ENCODE measurements at regions not wholly inside any gene's neighbourhood (a gene's known extent, or its start where the extent isn't known, plus 50 kb on each side); places are given as distances from the start of the nearest gene placed in this dataset.

DNA sequence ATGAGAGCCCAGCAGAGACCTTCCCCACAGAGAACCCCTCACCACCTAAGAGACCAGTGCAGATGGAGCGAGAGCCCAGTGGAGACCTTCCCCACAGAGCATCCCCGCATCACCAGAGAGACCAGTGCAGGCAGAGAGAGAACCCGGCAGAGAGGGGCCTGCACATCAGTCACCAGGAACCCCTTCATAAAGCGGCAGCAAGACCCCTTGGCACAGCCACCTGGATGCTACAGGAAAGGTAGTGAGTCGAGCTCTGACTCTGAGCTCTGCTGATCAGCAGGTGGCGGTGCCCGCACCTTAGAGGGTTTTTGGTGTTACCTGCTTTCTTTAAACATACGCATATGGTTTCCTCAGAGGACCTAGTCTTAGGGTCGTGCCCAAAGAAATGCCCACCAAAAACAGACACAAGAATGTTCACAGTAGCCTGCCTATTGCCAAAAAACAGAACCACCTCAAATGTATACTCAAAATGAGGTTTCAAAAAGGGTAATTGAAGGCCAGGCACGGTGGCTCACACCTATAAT, 678.7 kb downstream of the BRD1 start:
- no peak for DNase-seq (ENCODE audit: low read depth)

DNA sequence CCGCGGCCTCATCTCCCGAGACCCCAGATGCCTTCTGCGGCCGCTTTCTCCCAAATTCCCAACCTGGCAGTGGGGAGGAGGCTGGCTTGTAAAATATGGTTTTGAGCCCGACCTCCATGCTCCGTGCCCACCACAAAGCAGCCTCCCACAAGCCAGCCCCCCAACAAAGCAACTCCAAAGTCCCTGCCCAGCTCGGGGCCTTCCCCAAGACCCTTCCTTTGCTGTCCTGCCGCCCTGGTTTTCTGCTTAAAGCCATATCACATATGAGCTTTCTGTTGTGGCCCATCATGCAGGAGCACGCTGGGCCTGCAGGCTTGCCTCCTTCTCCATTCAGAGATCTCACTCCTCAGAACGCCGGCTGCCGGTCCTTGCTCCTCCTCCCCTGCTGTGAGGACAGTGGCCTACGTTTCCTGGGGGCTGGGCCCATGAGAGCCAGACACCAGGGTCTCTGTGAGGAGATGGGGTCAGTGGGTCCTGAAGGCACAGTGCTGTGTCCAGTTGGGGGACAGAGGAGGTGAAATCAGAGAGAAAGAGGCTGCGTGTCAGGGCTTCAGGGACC, 680.0 kb downstream of the BRD1 start:
- DNase-seq (ENCODE audit: low read depth): no peak

DNA sequence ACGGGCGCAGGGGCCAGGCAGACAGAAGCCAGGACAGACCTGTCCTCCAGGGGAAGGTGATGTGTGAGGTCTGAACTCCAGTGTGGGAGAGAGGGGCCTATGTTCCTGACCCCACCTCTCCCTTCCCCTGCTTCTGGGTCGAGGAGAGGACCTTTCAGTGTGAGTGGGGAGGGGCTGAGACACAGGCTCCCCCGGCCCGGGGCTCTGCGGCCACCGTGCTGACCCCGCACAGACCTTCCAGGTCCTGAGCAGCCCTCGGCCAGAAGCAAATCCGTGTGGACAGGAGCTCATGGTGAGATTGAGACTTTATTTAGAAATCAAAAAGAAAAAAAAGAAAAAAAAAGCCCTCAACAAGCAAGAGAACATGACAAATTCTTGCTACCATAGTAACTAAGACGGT, 680.5 kb downstream of the BRD1 start:
- no peak for DNase-seq (ENCODE audit: low read depth)

DNA sequence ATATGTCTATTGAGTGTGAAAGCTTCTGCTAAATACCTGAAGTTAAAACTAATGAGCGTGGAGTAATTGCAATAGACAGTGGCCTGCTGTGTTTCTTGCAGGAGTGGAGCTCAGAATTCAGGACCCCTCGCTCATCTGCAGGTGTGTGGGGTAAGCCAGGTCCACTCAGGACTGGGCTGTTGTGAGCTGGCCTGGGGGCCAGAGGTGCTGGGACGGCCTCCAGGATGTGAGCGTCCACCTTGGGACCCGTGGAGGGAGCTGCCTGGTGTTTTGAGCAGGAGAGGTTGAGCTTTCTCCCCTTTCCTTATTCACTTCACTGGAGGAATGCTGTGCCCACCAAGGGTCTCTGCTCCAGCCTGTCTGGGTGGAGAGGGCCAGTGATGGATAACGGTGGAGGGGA, 681.2 kb downstream of the BRD1 start:
- DNase-seq (ENCODE audit: low read depth): no peak

DNA sequence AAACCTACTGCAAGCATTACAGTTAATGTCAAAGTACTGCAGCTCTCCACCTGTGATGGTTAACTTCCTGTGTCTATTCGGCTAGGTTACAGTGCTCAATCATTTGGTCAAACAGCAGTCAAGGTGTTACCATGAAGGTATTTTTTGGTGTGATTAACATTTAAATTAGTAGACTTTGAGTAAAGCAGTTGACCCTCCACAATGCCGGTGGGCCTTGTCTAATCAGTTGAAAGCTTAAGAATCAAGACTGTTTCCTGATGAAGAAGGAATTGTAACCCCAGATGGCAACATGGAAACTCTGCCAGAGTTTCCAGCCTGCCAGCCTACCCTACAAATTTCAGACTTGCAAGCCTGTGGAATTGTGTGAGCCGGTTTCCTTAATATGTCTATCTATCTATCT, 683.9 kb downstream of the BRD1 start:
- DNase-seq (ENCODE audit: low read depth): no peak

DNA sequence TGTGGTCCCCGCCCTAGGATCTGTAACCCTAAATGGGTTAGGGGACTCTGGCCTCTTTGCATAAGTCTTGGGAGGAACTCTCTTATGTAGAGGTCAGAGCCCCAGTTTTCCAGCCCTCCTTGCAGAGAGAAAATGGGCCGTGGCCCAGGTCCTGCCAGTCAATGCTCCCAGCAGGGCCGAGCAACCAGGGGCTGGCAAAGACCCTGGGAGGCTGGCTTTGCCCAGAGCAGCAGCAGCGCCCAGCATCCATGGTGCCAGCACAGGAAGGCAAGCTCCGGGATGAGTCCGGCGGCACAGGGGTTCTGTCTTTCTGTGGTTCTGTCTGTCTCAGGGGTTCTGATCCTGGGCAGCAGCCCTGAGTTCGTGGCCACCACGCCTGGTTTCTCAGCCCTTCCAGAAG, 684.8 kb downstream of the BRD1 start:
- DNase-seq (ENCODE audit: low read depth): no peak

DNA sequence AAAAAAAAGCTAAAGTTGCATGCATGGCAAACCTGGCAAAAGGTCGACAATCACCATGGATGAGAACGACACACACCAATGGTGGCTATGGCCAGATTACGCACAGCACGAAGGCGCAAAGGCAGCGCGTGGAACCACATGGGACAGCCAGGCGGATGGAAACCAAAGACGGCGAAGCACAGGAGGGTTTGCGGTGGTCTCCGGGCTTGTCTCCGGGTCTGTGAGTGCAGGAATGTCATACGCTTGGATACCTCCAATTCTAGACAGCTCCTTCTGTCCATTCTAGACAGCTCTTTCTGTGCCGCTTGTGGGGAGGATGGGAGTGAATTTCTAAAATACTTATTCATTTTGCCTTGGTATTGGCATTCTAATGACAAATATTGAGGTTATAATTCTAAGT, 685.4 kb downstream of the BRD1 start:
- no peak for DNase-seq (ENCODE audit: low read depth)

DNA sequence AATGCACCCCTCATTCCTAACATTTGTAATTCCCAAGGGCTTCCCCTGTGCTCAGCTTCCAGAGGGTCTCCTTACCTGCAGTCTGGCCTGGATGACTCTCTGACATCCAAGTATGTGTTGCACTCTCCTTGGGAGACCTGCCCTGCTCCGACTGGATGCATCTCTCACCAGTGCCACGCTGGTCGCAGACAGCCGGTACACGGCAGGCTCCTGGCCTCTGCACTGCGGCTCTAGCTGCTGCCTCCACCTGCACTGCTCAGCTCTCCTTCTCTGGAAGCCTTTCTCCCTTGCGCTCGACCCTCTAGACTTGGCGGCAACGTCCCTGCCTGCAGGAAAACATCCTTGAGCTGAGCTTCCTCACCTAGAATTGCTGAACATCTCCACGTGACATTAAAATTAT, 685.9 kb downstream of the BRD1 start:
- DNase-seq (ENCODE audit: low read depth): no peak

DNA sequence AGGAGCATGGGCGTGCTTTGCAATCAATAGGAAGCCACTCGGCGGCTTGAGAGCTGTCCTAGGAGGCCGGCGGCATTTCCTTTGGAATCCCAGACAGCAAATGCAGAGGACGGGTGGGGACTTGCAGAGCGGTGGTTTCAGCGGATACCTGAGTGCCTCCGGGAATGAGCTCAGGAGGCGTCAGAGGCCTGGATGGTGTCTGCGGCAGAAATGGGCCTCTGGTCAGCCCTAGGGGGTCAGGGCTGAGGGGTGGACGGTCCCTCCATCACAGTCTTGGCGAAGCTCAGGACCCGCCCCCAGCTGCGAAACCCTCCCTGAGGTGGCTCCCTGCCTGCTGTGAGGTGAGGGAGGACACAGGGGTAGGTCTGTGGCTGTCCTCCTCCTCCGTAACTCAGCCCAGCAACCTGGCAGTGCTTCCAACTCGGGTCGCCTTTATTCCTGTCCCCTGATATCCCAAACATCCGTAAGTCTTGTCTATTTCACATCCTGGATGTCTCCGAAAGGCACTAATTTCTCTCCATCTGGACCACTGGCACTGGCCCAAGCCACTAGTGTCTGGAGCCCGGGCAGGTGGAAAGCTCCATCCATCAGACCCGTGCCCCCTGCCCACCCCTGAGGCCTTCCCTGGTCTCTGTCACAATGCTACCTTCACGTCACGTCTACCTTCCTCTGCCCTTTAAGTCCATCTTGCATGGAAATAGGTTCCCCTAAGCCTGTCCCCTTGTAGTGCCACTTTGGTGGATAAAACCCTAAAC, 686.6 kb downstream of the BRD1 start:
- DNase-seq (ENCODE audit: low read depth): no peak

DNA sequence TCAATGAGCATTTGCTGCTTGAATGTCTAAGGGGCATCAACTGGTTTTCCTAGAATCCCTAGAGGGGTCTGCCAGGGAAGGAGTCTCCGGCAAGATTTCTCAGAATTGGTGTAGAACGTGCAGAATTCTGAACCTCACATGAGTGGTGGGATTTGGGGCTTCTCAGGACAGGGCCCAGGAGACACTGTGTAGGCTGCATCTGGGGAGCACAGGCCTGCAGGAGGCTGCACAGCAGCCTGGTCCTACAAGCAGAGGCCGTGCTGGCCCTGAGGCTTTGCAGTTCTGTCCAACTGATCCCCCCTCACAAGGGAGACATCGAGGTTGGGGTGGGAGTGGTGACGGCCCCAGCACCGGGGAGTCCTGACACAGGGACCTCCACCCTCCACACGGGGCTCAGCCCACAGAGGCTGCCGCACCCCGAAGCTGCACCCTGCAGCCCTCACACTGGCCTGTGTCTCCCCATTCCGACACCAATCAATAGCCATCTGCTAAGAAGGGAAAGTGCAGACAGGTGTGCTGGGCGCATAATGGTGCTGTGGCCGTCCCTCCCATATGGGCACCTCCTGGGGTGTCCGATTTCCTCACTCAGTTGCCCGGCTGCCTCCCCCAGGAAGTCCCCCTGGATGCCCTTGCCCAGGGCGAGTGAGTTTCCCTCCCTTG, 688.1 kb downstream of the BRD1 start:
- no peak for DNase-seq (ENCODE audit: low read depth)

DNA sequence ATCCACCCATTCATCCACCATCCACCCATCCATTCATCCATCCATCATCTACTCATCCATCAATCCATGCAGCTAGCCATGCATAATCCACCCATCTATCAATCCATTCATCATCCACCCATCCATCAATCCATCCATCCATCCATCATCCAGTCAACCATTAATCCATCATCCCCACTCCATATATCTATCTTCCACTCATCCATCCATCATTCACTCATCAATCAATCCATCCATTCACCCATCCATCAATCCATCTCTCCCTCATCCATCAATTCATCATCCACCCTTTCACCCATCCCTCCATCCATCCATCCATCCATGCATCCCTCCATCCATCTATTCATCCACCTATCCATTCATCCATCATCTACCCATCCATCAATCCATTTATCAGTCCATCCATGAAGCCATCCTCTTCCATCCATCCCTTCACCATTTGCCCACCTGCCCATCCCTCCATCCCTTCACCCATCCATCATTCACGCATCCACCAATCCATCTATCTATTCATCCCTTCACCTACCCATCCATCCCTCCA, 689.4 kb downstream of the BRD1 start:
- no peak for DNase-seq (ENCODE audit: low read depth)

DNA sequence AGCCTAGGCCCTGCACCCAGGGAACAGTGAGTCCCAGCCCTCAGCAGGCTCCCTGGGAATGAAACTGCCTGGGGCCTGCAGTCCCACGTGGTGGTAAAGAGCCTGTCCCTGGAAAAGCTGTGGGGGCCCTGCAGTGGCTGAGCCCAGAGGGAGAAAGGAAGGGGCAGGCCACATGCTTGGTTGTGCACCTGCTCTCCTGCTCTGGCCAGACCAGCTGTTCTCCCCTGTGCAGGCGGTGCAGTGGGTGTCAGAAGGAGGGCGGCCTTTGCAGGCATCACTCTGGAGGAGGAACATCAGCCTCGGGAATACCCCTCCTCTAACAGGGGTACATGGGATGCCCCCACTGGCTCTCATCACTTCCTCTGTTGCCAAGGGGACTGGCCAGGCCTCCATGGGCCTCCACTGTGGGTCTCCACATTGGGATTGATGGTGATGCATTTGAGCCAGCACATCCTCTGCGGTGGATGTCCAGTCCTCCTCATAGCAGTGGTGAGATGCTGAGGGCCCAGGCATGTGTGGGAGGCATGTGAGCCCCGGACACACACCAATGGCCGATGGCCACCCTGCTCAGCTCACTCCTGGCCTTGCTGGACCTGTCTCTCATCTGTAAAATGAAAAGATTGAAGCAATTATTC, 690.4 kb downstream of the BRD1 start:
- no peak for DNase-seq (ENCODE audit: low read depth)

DNA sequence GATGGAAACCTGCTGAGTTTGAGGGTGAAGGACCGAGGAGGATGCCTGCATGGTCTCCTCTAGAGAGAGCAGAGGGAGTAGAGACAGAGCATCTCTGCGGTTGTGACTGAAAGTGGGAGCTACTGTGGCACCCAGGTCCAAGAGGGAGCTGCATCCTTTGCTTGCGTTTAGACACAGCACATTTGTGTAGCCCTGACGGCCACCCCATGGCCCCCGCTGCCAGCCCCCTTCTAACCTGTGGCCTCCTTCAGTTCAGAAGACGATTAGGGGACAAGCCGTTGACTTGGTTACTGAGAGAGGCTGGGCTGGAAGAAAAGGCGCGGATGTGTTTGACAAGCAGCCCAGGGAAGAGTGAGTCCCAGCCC, 690.9 kb downstream of the BRD1 start:
- no peak for DNase-seq (ENCODE audit: low read depth)

DNA sequence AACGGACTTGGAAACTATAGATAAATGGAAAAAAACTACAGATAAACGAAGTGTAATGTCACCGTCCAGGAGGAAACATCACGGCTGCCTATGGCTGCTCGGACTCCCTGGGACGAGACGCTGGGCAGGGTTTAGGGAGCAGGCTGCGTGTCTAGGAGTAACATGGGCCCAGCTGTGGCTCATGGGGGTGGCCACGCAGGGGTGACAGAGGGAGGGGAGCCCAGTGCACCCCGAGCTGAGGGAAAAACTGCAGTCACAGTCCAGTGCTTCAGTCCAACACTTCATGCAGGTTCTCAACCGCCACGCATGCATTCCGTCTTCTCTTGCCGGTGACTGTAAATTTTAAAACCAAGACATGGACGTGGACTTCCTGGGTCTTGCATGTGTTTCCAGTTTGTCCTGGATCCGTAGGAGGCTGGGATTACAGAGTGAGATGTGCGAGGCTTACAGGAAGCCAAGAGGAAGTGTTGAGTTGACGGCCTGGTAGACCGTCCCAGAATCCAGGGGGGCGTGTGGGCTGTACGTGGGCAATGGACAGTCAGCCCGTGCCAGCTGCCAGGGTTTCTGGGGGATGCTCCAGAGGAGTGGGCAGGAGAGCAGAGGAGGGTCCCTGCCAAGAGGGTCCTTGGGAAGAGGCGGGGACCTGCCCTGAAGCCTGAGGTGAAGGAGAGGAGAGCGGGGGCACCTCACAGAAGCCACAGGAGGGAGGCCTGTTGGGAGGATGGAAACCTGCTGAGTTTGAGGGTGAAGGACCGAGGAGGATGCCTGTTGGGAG, 691.4 kb downstream of the BRD1 start:
- no peak for DNase-seq (ENCODE audit: low read depth)

DNA sequence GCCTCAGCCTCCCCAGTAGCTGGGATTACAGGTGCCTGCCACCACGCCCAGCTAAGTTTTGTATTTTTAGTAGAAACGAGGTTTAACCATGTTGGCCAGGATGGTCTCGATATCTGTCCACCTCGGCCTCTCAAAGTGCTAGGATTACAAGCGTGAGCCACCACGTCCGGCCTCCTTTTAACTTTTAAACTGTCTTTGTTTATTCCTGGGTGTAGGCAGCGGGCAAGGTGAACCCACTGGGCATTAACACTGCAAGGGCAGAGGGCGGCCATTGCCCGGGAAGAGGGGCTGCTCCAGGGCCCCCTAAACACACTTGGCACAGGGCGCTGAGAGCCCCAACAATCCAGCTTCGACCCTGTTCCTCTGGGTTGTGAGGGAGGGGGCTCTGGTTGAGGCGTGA, 693.6 kb downstream of the BRD1 start:
- DNase-seq (ENCODE audit: low read depth): no peak

DNA sequence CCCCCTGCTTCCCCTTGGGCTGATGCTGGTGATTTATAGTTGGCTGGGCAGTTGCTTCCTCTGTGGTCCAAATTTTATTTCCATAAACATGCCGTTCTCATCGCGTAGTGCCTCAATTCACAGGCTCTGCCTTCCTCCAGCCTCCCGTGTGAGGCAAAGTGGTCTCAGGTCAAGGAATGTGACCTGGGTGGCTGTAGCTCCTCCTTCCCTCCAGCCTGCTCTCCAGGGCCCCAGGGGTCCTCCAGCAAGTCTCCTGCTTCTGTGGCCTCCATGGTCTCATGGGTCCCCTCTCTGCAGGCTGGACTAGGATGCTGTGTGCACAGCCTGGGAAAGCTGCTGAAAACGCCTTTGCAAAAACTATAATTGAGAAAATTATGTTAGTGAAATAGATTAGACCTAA, 694.1 kb downstream of the BRD1 start:
- DNase-seq (ENCODE audit: low read depth): no peak

DNA sequence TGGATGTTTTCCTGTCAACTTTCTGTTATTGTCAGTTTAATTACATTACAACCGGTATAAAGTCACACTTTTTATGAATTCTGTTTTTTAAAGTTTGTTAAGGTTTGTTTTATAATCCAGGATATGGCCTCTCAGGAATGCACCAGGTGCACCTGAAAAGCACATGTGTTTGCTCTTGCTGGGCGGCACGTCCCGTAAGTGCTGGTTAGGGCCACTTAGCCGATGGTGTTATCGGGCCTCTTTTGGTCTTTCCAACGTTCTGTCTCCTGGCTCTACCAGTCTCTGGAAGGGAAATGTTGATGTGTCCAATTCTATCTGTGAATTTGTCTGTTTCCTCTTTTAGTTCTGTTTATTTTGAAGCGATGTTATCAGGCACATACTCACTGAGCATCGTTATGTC, 695.7 kb downstream of the BRD1 start:
- DNase-seq (ENCODE audit: low read depth): no peak

DNA sequence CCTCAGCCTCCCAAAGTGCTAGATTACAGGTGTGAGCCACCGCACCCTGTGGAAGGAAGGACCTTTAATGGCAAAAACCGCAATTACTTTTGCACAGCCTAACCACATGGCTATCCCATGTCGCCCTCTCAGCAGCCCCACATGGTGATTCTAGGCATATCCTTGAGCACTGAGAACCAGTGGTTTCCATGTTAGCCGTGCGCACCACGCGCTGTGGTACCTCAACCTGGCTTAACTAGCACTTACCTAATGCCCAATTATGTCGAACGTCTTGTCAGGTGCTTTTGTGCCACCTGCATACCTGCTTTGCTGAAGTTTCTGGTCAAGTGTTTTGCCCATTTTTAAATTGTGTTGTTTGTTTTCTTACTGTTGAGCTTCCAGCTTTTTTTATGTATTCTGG, 697.9 kb downstream of the BRD1 start:
- no peak for DNase-seq (ENCODE audit: low read depth)

DNA sequence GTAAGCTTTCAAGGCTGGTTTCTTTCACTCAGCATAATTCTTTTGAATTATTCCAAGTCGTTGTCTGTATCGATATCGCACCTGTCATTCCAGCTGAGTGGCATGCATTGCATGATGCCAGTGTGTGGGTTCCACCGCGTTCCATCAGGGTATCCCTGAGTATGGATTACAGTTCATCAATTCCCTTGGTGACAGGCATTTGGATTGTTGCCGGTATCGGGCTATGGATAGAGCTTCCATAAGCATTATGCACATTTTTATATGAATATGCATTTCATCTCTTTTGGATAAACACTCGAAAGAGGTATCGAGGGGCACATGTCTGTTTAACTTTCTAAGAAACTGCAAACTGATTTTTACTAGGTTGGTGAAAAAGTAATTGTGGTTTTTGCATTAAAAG, 698.8 kb downstream of the BRD1 start:
- no peak for DNase-seq (ENCODE audit: low read depth)

DNA sequence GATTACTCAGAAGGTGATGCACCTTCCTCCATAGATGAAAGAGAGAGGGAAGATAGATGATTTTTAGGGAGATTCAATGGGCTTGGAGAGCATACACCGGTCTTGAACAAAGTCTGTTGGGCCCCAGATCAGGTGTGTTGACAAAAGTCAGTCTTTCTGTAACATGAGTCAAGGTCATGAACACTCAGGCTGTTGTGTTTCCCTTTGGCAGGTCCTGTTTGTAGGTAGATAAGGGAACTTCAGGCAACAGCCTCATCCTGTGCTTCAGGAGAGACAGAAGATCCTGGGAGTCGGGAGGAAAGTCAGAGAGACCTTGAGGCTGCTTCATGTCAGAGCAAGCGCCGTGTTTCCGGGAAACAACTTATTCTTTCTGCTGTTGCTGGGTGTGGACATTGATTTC, 703.1 kb downstream of the BRD1 start:
- DNase-seq (ENCODE audit: low read depth): no peak

DNA sequence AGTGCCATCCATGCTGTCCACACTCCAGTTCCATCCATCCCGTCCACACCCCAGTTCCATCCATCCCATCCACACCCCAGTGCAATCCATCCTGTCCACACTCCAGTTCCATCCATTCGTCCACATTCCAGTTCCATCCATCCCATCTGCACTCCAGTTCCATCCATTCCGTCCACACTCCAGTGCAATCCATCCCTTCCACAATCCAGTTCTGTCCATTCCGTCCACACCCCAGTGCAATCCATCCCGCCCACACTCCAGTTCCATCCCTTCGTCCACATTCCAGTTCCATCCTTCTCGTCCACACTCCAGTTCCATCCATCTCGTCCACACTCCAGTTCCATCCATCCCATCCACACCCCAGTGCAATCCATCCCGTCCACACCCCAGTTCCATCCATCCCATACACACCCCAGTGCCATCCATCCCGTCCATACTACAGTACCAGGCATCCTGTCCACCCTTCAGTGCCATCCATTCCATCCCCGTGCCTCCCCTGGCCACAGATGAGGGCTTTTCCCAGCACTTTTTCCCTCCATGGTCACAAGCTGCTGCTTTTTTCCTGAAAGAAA, 704.0 kb downstream of the BRD1 start:
- no peak for DNase-seq (ENCODE audit: low read depth)
